ENCODE measurements at regions not wholly inside any gene's neighbourhood (a gene's known extent, or its start where the extent isn't known, plus 50 kb on each side); places are given as distances from the start of the nearest gene placed in this dataset.

DNA sequence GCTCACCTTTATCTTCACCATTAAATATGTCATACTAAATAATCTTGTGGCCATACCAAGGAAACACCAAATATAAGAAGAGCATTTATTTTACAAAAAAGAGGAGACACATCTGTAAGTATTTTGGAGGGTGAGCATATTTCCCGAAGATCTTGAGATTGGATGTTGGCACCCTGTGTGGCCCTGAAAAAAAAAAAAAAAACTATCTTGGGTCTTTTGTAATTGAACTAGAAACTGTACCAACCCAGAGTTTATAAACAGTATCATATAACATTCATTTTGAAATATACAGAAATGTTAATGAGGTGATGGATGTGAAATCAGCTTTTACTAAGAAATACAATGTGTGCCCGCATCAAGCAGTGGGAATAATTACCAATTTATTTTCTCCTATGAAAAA, 104.0 kb upstream of the FRMD6 start:
- H2BK15ac ChIP-seq (ENCODE audit: low read length), result no peak overlapping the region
- no peaks in the 10 kb centered on the region for H3K27me3 ChIP-seq (ENCODE audit: control insufficient read depth in 3 of 3, insufficient read depth in 3 of 3, low read depth in 1 of 3, low read length in 3 of 3)
- H3K36me3 ChIP-seq (replicated peaks in 1 of 2; ENCODE audit: control insufficient read depth in 2 of 2, insufficient read depth in 2 of 2, low read length in 2 of 2), result no peaks in the 10 kb centered on the region
- H3K9ac ChIP-seq (ENCODE audit: low read depth, low read length, poor library complexity), result no peak overlapping the region
- no peak overlapping the region for H3K4me2 ChIP-seq (ENCODE audit: insufficient read depth, low read length, poor library complexity, severe bottlenecking)
- no peak overlapping the region for H3K4ac ChIP-seq (ENCODE audit: low read length)
- no peaks in the 10 kb centered on the region for H3K4me1 ChIP-seq (ENCODE audit: control insufficient read depth in 2 of 2, insufficient read depth in 1 of 2, low read depth in 1 of 2, low read length in 2 of 2)
- no peak overlapping the region for H3K4me3 ChIP-seq (ENCODE audit: low read length in 2 of 2)
- no peak overlapping the region for H2BK12ac ChIP-seq (ENCODE audit: low read length)
- H3K23ac ChIP-seq (ENCODE audit: low read depth, low read length, poor library complexity), result no peak overlapping the region
- WGBS, 2 donors (ENCODE audit: extremely low coverage in 2 of 2, insufficient read length in 2 of 2, insufficient replicate concordance in 1 of 2), result no CpG with 5 or more reads among the region's 2 CpGs
- no peak overlapping the region for H3K27ac ChIP-seq (replicated peaks; ENCODE audit: low read length)
- no peak overlapping the region for H2BK120ac ChIP-seq (ENCODE audit: low read depth, low read length)
- no peak overlapping the region for H3K18ac ChIP-seq (ENCODE audit: low read length)
- no peaks in the 10 kb centered on the region for H3K9me3 ChIP-seq (replicated peaks in 1 of 2; ENCODE audit: control insufficient read depth in 2 of 2, insufficient read depth in 1 of 2, low read depth in 1 of 2, low read length in 2 of 2)
- no peaks in the 10 kb centered on the region for H3K79me1 ChIP-seq (ENCODE audit: low read depth, low read length)
- no peak for DNase-seq (ENCODE audit: low spot score)
- H2AFZ ChIP-seq (ENCODE audit: low read length), result no peak overlapping the region
- H4K8ac ChIP-seq (ENCODE audit: low read depth, low read length), result no peak overlapping the region
- H2BK5ac ChIP-seq (ENCODE audit: low read length), result no peak overlapping the region
- H4K91ac ChIP-seq (ENCODE audit: low read depth, low read length, poor library complexity), result no peak overlapping the region
- H3K14ac ChIP-seq (ENCODE audit: low read length), result no peak overlapping the region
- H2AK5ac ChIP-seq (ENCODE audit: low read depth, low read length), result no peak overlapping the region

DNA sequence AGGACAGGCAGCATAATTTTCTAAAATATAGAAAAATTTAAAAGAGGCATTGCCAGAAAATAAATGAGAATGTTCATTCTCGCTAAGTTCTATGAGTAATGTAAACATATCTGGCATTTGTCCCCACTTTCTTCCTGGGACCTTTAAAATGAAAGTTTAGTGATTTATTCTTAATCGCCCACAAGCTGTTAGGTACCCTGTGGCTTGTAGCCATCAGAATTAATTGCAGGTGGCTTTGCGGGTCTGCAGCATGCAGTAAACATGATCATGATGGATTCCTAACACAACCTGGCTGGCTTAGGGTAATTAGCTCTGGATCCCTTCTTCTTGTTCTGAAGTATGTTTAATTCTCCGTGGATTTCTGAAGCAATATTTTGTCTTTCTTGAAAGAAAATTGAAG, 103.5 kb upstream of the FRMD6 start:
- H2BK5ac ChIP-seq (ENCODE audit: low read length), result no peak overlapping the region
- no peak overlapping the region for H4K8ac ChIP-seq (ENCODE audit: low read depth, low read length)
- H3K27me3 ChIP-seq (ENCODE audit: control insufficient read depth in 3 of 3, insufficient read depth in 3 of 3, low read depth in 1 of 3, low read length in 3 of 3), result no peaks in the 10 kb centered on the region
- H2AK5ac ChIP-seq (ENCODE audit: low read depth, low read length), result no peak overlapping the region
- no peak overlapping the region for H2BK120ac ChIP-seq (ENCODE audit: low read depth, low read length)
- no peak overlapping the region for H3K14ac ChIP-seq (ENCODE audit: low read length)
- no CpG with 5 or more reads among the region's 4 CpGs for WGBS, 2 donors (ENCODE audit: extremely low coverage in 2 of 2, insufficient read length in 2 of 2, insufficient replicate concordance in 1 of 2)
- no peaks in the 10 kb centered on the region for H3K9me3 ChIP-seq (replicated peaks in 1 of 2; ENCODE audit: control insufficient read depth in 2 of 2, insufficient read depth in 1 of 2, low read depth in 1 of 2, low read length in 2 of 2)
- H3K4me1 ChIP-seq (ENCODE audit: control insufficient read depth in 2 of 2, insufficient read depth in 1 of 2, low read depth in 1 of 2, low read length in 2 of 2), result no peaks in the 10 kb centered on the region
- H3K23ac ChIP-seq (ENCODE audit: low read depth, low read length, poor library complexity), result no peak overlapping the region
- no peak overlapping the region for H2BK12ac ChIP-seq (ENCODE audit: low read length)
- no peak overlapping the region for H4K91ac ChIP-seq (ENCODE audit: low read depth, low read length, poor library complexity)
- no peaks in the 10 kb centered on the region for H3K79me1 ChIP-seq (ENCODE audit: low read depth, low read length)
- no peak overlapping the region for H3K4me2 ChIP-seq (ENCODE audit: insufficient read depth, low read length, poor library complexity, severe bottlenecking)
- H2AFZ ChIP-seq (ENCODE audit: low read length), result no peak overlapping the region
- no peak overlapping the region for H3K9ac ChIP-seq (ENCODE audit: low read depth, low read length, poor library complexity)
- no peak overlapping the region for H3K18ac ChIP-seq (ENCODE audit: low read length)
- H3K36me3 ChIP-seq (replicated peaks in 1 of 2; ENCODE audit: control insufficient read depth in 2 of 2, insufficient read depth in 2 of 2, low read length in 2 of 2), result no peaks in the 10 kb centered on the region
- no peak overlapping the region for H3K4ac ChIP-seq (ENCODE audit: low read length)
- H3K4me3 ChIP-seq (ENCODE audit: low read length in 2 of 2), result no peak overlapping the region
- no peak overlapping the region for H2BK15ac ChIP-seq (ENCODE audit: low read length)
- H3K27ac ChIP-seq (replicated peaks; ENCODE audit: low read length), result no peak overlapping the region
- no peak for DNase-seq (ENCODE audit: low spot score)

DNA sequence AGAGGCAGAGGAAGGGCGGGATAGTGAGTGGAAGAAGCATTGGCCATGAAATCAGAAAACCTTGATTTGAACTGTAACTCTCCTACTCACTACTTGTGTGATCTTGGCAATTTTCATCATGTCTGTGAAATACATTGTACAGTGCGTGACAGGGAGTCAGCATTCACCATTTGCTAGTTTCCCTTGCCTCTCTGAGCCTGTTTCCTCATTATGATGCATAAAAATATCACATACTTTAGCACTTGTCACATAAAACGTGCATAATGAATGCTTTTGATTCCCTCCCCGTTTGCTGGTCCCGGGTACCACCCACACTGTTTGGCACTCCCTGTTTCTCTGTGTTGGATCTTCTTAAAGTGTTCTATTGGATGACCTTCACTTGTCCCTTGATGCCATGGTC, 101.1 kb upstream of the FRMD6 start:
- no peak for DNase-seq (ENCODE audit: low spot score)
- Histone ChIP-seq H2AK5ac (ENCODE audit: low read depth, low read length) (no peak overlapping the region), H3K4me3 (ENCODE audit: low read length in 2 of 2) (no peak overlapping the region), H2BK12ac (ENCODE audit: low read length) (no peak overlapping the region), H3K4me2 (ENCODE audit: insufficient read depth, low read length, poor library complexity, severe bottlenecking) (no peak overlapping the region), H3K4me1 (ENCODE audit: control insufficient read depth in 2 of 2, insufficient read depth in 1 of 2, low read depth in 1 of 2, low read length in 2 of 2) (no peaks in the 10 kb centered on the region), H3K79me1 (ENCODE audit: low read depth, low read length) (no peaks in the 10 kb centered on the region), H3K9ac (ENCODE audit: low read depth, low read length, poor library complexity) (no peak overlapping the region), H3K23ac (ENCODE audit: low read depth, low read length, poor library complexity) (no peak overlapping the region), H4K91ac (ENCODE audit: low read depth, low read length, poor library complexity) (no peak overlapping the region), H3K4ac (ENCODE audit: low read length) (no peak overlapping the region), H3K27me3 (ENCODE audit: control insufficient read depth in 3 of 3, insufficient read depth in 3 of 3, low read depth in 1 of 3, low read length in 3 of 3) (no peaks in the 10 kb centered on the region), H3K18ac (ENCODE audit: low read length) (no peak overlapping the region), H3K14ac (ENCODE audit: low read length) (no peak overlapping the region), H3K36me3 (replicated peaks in 1 of 2; ENCODE audit: control insufficient read depth in 2 of 2, insufficient read depth in 2 of 2, low read length in 2 of 2) (no peaks in the 10 kb centered on the region), H3K27ac (replicated peaks; ENCODE audit: low read length) (no peak overlapping the region), H2BK5ac (ENCODE audit: low read length) (no peak overlapping the region), H2AFZ (ENCODE audit: low read length) (no peak overlapping the region), H2BK120ac (ENCODE audit: low read depth, low read length) (no peak overlapping the region), H3K9me3 (replicated peaks in 1 of 2; ENCODE audit: control insufficient read depth in 2 of 2, insufficient read depth in 1 of 2, low read depth in 1 of 2, low read length in 2 of 2) (no peaks in the 10 kb centered on the region), H2BK15ac (ENCODE audit: low read length) (no peak overlapping the region), H4K8ac (ENCODE audit: low read depth, low read length) (no peak overlapping the region)
- WGBS, 2 donors (ENCODE audit: extremely low coverage in 2 of 2, insufficient read length in 2 of 2, insufficient replicate concordance in 1 of 2), result no CpG with 5 or more reads among the region's 5 CpGs

DNA sequence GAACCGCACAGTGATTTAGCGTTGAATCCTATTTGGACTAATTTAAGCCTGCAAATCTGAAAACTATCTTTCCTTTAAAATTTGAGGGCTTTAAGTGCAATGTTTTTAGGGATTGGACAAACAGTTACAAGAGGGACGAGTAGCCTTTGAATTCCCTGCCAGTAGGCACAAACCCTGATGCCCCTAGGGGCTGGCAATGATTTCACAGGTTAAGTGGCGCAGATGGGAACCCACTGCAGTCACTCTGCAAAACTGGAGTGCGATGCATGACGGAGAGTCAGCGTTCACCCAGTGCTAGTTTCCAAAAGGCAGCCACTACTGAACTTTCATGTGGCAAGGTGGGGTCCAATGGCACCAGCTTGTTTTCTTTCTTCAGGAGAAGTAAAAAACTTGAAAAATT, 99.4 kb upstream of the FRMD6 start:
- Histone ChIP-seq H3K18ac (ENCODE audit: low read length) (no peak overlapping the region), H3K4me1 (ENCODE audit: control insufficient read depth in 2 of 2, insufficient read depth in 1 of 2, low read depth in 1 of 2, low read length in 2 of 2) (no peaks in the 10 kb centered on the region), H2BK15ac (ENCODE audit: low read length) (no peak overlapping the region), H2AK5ac (ENCODE audit: low read depth, low read length) (no peak overlapping the region), H2BK5ac (ENCODE audit: low read length) (no peak overlapping the region), H2AFZ (ENCODE audit: low read length) (no peak overlapping the region), H3K27me3 (ENCODE audit: control insufficient read depth in 3 of 3, insufficient read depth in 3 of 3, low read depth in 1 of 3, low read length in 3 of 3) (no peaks in the 10 kb centered on the region), H3K27ac (replicated peaks; ENCODE audit: low read length) (no peak overlapping the region), H3K9ac (ENCODE audit: low read depth, low read length, poor library complexity) (no peak overlapping the region), H3K4me2 (ENCODE audit: insufficient read depth, low read length, poor library complexity, severe bottlenecking) (no peak overlapping the region), H3K4me3 (ENCODE audit: low read length in 2 of 2) (no peak overlapping the region), H2BK12ac (ENCODE audit: low read length) (no peak overlapping the region), H3K79me1 (ENCODE audit: low read depth, low read length) (no peaks in the 10 kb centered on the region), H3K4ac (ENCODE audit: low read length) (no peak overlapping the region), H3K36me3 (replicated peaks in 1 of 2; ENCODE audit: control insufficient read depth in 2 of 2, insufficient read depth in 2 of 2, low read length in 2 of 2) (no peaks in the 10 kb centered on the region), H4K8ac (ENCODE audit: low read depth, low read length) (no peak overlapping the region), H2BK120ac (ENCODE audit: low read depth, low read length) (no peak overlapping the region), H4K91ac (ENCODE audit: low read depth, low read length, poor library complexity) (no peak overlapping the region), H3K14ac (ENCODE audit: low read length) (no peak overlapping the region), H3K9me3 (replicated peaks in 1 of 2; ENCODE audit: control insufficient read depth in 2 of 2, insufficient read depth in 1 of 2, low read depth in 1 of 2, low read length in 2 of 2) (no peaks in the 10 kb centered on the region), H3K23ac (ENCODE audit: low read depth, low read length, poor library complexity) (no peak overlapping the region)
- no peak for DNase-seq (ENCODE audit: low spot score)
- no CpG with 5 or more reads among the region's 7 CpGs for WGBS, 2 donors (ENCODE audit: extremely low coverage in 2 of 2, insufficient read length in 2 of 2, insufficient replicate concordance in 1 of 2)

Measured in neuronal stem cell (in vitro differentiated cells).